Heart left ventricle (tissue), 16 donors: ENCODE measurements at regions not wholly inside any gene's neighbourhood (a gene's known extent, or its start where the extent isn't known, plus 50 kb on each side); places are given as distances from the start of the nearest gene placed in this dataset.

ENCODE experiments used
- ATAC-seq, 4 donors: fragments of 200-7000 bp; cut with Tn5 transposase; one replicate each; pipeline ENCODE4 v1.9.1; 2020 to 2022; ENCODE audit warnings: moderate library complexity in 4 of 4, mild to moderate bottlenecking in 3 of 4, moderate number of reproducible peaks in 1 of 4
- DNase-seq, 5 donors: peaks; one replicate each; pipeline ENCODE4 v3.0.0-alpha.2; 2020
- H3K27ac ChIP-seq, 12 donors: fragments of 200-600 bp; sonication (generic) in 4 of 12; one replicate each; pipeline versions ENCODE4 v1.5.0 to v1.8.0; 2016 to 2022; ENCODE audit warnings: mild to moderate bottlenecking in 2 of 12
- H3K27me3 ChIP-seq, 9 donors: fragments of 200-600 bp; sonication (generic) in 2 of 9; one replicate each; pipeline versions ENCODE4 v1.5.1 to v1.8.0; 2016 to 2022; ENCODE audit warnings: mild to moderate bottlenecking in 3 of 9
- H3K36me3 ChIP-seq, 9 donors: fragments of 200-600 bp; sonication (generic) in 2 of 9; one replicate each; pipeline versions ENCODE4 v1.5.0 to v1.8.0; 2018 to 2022; ENCODE audit warnings: mild to moderate bottlenecking in 2 of 9
- H3K4me1 ChIP-seq, 12 donors: fragments of 200-600 bp; sonication (generic) in 4 of 12; one replicate each; pipeline versions ENCODE4 v1.5.0 to v1.8.0; 2016 to 2022; ENCODE audit warnings: mild to moderate bottlenecking in 3 of 12
- H3K4me3 ChIP-seq, 12 donors: fragments of 200-600 bp; sonication (generic) in 4 of 12; one replicate each; pipeline versions ENCODE4 v1.5.0 to v1.8.0; 2017 to 2022; ENCODE audit warnings: mild to moderate bottlenecking in 9 of 12, moderate library complexity in 4 of 12
- H3K9me3 ChIP-seq, 12 donors: fragments of 200-600 bp; sonication (generic) in 4 of 12; one replicate each; pipeline versions ENCODE4 v1.5.0 to v1.8.0; 2016 to 2022; ENCODE audit warnings: mild to moderate bottlenecking in 1 of 12
- POLR2A ChIP-seq, 2 donors: fragments of 450-650 bp; IDR thresholded peaks; one replicate each; pipeline ENCODE4 v1.6.1; 2017; ENCODE audit warnings: antibody characterized with exemption in 2 of 2, mild to moderate bottlenecking in 2 of 2, moderate library complexity in 2 of 2
- WGBS, 4 donors: extraction: QIAGEN DNeasy Blood & Tissue Kit in 2 of 4; methylation state at CpG; one replicate each; pipeline versions ENCODE4 v1.1.5 to v1.1.7; 2013 to 2018; 5-methylcytosine and 5-hydroxymethylcytosine counted together
- intact Hi-C, 10 donors: fragments of 100-400 bp; cut with DNase I; formaldehyde crosslinking; loops; one replicate each; pipeline versions ENCODE4 v1.11.1 to v1.14.2; 2022
- TF ChIP-seq, protein P1 (sequence below), 12 donors: fragments of 200-600 bp; sonication (generic) in 4 of 12; IDR thresholded peaks; one replicate each; pipeline versions ENCODE4 v1.5.0 to v1.8.0; 2018 to 2022; ENCODE audit warnings: antibody characterized with exemption in 12 of 12, mild to moderate bottlenecking in 5 of 12
- donor health status: ischemic (EF 13 %, LVEDD 7.1; RV severe dilation, severe dysfunction).
- donor health status: healthy with polysubstance abuse.
- donor health status: DM: no; HTN: yes; CAD: no.
- donor health status: DM: no; HTN: no; CAD: no.
- donor health status: ischemic (EF 25% LVEDD 6.9; RV normal size, moderate dysfunction).
- donor health status: ischemic (EF 25% LVEDD 5.7; RV mildly dilated, moderate dysfunction).
- donor health status: healthy.
- donor health status: DM: yes; HTN: yes; CAD: no.
- donor health status: ischemic (EF 35%, LVEDD 5.7; RV mildly dilated, moderate dysfunction).
- donor health status: nonischemic (EF 11% LVEDD 7.7; RV severe dilation, severe dysfunction).
- donor health status: DM: yes; HTN: yes; CAD: no.
- donor health status: PGD.
- donor health status: ischemic (EF 29% LVEDD 5.4; RV normal size, mild dysfunction).
- donor health status: nonischemic (EF 23%, LVEDD 6.1; RV moderate dilation, normal function).

DNA sequence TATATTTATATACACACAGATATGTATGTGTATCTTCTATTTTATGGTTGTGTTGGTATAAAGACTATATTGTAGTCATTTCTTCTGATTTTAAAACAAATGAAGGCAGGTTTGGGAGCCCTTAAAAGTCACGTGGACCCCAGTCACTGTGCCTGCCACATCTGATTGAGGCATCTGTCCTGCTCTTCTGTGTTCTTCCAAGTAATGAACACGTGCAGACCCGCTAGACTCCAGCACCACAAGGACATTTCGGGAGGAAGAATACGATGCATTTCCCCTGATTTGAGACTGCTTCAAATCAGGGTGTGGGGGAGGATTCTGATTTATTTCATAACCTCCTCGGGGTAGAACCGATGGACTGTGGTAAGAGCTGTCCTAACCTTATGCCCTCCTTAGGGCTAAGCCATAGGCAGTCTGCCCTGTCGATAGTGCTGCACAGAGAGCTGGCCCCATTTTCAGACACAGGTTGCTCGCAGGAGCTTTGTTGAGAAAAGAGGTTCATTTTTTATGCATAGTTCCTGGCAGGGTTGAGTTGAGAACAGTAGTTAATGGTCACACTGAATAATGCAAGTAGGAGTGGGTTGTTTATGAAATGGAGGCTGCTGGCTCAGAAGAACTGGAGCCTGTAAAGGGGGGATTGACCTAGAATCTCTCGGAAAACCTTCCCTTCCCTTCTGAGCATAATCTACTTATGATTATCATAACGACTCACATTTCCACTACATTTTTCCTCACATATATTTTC lies 55.0 kb upstream of the C10orf120 start:
- Histone ChIP-seq H3K36me3 (no peaks in the 10 kb centered on the region), H3K4me3 (no peak overlapping the region), H3K4me1 (no peaks in the 10 kb centered on the region), H3K9me3 (peaks cover 0 to 26% (median 10%) of the 10 kb centered on the region in 12 donors), H3K27me3 (peaks cover 0 to 3% (median 0%) of the 10 kb centered on the region in 9 donors), H3K27ac (no peak overlapping the region)
- ATAC-seq: no peak
- DNase-seq: no peak
- intact Hi-C loops: no loop called here
- 73 to 79% (median 77%) methylated on average over 9 to 11 of the region's 11 CpGs for WGBS, 4 donors
- TF ChIP-seq, protein P1, sequence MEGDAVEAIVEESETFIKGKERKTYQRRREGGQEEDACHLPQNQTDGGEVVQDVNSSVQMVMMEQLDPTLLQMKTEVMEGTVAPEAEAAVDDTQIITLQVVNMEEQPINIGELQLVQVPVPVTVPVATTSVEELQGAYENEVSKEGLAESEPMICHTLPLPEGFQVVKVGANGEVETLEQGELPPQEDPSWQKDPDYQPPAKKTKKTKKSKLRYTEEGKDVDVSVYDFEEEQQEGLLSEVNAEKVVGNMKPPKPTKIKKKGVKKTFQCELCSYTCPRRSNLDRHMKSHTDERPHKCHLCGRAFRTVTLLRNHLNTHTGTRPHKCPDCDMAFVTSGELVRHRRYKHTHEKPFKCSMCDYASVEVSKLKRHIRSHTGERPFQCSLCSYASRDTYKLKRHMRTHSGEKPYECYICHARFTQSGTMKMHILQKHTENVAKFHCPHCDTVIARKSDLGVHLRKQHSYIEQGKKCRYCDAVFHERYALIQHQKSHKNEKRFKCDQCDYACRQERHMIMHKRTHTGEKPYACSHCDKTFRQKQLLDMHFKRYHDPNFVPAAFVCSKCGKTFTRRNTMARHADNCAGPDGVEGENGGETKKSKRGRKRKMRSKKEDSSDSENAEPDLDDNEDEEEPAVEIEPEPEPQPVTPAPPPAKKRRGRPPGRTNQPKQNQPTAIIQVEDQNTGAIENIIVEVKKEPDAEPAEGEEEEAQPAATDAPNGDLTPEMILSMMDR (IDR thresholded peaks at IDR 0.05): no peak
- no peak for TF ChIP-seq POLR2A (IDR thresholded peaks at IDR 0.05)

DNA sequence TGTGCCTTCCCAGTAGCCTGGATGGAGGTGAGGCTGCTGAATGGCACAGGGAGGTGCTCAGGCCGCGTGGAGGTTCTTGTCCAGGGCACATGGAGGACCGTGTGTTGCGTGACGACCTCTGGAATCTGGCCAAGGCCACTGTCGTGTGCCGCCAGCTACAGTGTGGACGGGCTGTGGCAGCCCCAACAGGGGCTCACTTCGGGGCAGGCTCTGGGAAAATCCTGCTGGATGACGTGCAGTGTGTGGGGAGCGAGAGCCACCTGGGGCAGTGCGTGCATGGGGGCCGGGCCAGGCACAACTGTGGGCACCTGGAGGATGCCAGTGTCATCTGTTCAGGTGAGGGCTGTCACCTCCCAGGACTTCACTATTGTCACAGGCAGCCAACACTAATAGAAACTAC lies 50.2 kb upstream of the C10orf120 start:
- intact Hi-C loops: no loop called here
- no peak for DNase-seq
- H3K9me3 ChIP-seq: no peaks in the 10 kb centered on the region
- H3K4me1 ChIP-seq: no peaks in the 10 kb centered on the region
- no peak for TF ChIP-seq POLR2A (IDR thresholded peaks at IDR 0.05)
- TF ChIP-seq, protein P1 (IDR thresholded peaks at IDR 0.05): no peak
- no peak overlapping the region for H3K4me3 ChIP-seq
- no peak overlapping the region for H3K27ac ChIP-seq
- H3K36me3 ChIP-seq: no peaks in the 10 kb centered on the region
- H3K27me3 ChIP-seq: peaks cover 0 to 5% (median 0%) of the 10 kb centered on the region in 9 donors
- peak in 1 of 4 donors; percentile 24 for ATAC-seq
- WGBS, 4 donors: 69 to 71% (median 70%) methylated on average over 13 of the region's 13 CpGs
